ENCODE measurements at regions not wholly inside any gene's neighbourhood (a gene's known extent, or its start where the extent isn't known, plus 50 kb on each side); places are given as distances from the start of the nearest gene placed in this dataset.
A peak's percentile ranks its signal among the peaks of the same experiment; 100 is the strongest.

DNA sequence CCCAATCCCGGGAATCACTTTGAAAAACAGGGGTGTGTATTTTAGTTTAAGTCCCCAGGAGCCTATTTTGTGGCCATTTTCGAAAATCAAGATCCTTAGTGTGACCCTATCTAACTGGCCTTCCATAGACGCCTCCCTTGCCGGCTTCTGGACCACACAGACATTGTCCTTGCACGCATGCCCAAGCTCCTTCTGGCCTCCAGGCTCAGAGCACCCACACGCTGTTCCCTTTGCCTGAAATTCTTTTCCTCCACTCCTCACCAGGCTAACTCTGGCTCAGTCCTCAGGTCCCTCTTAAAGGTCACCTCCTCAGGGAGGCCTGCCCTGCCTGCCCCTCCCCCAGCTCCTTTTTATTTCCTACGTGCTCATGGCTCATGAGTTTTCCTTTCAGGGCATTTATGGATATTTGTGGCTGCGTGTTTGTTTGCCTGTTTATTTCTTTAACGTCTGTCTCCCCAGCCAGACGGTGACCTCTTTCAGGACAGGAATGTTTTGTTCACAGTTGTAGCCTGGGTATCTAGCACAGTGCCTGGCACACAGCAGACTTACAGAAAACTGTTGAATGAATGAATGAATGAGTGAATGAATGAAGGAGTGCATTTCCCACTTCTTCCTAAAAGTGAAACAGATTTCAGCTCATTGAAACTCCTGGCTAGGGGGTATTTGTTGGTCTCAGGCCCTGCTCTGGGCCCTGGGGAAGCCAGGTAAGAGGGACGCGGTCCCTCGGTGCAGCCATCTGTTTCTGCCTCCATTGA is 79.1 kb upstream of the IER5L start:
- Histone ChIP-seq H3K27me3 (ENCODE audit: control insufficient read depth in 3 of 3, insufficient read depth in 3 of 3, low read length in 3 of 3) (peaks cover 6 to 24% (median 20%) of the 10 kb centered on the region in 3 donors), H3K9me3 (ENCODE audit: control insufficient read depth in 3 of 3, low read length in 3 of 3) (no peaks in the 10 kb centered on the region), H3K36me3 (ENCODE audit: control insufficient read depth in 3 of 3, insufficient read depth in 3 of 3, low read length in 3 of 3) (no peaks in the 10 kb centered on the region), H3K9ac (ENCODE audit: low read depth in 1 of 3, low read length in 3 of 3) (no peak overlapping the region), H3K4me3 (ENCODE audit: low read length in 3 of 3) (no peak overlapping the region), H3K4me1 (ENCODE audit: control insufficient read depth in 3 of 3, insufficient read depth in 3 of 3, low read length in 3 of 3) (peaks cover 31 to 38% (median 33%) of the 10 kb centered on the region in 3 donors), H3K27ac (ENCODE audit: low read depth, low read length) (peak overlapping the region; percentile 1)

DNA sequence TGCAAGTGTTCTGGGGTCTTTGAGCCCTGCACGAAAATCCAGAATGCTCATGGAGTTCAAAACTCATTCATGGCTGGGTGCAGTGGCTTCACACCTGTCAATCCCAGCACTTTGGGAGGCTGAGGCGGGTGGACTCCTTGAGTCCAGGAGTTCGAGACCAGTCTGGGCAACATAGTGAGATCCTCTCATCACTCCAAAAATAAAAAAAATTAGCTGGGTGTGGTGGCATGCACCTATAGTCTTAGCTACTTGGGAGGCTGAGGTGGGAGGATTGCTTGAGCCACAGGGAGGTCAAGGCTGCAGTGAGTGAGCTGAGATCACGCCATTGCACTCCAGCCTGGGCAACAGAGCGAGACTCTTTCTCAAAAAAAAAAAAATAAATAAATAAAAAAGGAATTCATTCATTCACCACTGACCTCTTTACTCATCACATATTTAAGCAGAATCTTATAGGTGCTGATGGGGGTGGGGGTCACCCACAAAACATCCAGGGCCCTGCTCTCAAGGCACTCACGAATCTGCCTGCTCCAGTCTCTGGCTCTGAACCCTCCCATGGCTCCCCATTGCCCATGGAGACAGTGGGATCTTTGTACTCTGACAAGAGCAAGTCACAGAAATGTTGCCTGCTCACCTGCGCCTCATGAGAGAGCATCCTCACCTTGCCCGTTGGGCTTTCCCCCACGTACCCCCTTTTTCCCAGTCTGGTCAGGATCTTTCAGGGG is 76.7 kb upstream of the IER5L start:
- Histone ChIP-seq H3K27ac (ENCODE audit: low read depth, low read length) (peak overlapping the region; percentile 72), H3K4me1 (ENCODE audit: control insufficient read depth in 3 of 3, insufficient read depth in 3 of 3, low read length in 3 of 3) (peaks cover 31 to 38% (median 33%) of the 10 kb centered on the region in 3 donors), H3K9me3 (ENCODE audit: control insufficient read depth in 3 of 3, low read length in 3 of 3) (no peaks in the 10 kb centered on the region), H3K36me3 (ENCODE audit: control insufficient read depth in 3 of 3, insufficient read depth in 3 of 3, low read length in 3 of 3) (no peaks in the 10 kb centered on the region), H3K27me3 (ENCODE audit: control insufficient read depth in 3 of 3, insufficient read depth in 3 of 3, low read length in 3 of 3) (peaks cover 6 to 17% (median 13%) of the 10 kb centered on the region in 3 donors), H3K9ac (ENCODE audit: low read depth in 1 of 3, low read length in 3 of 3) (peak overlapping the region in 2 of 3 donors; percentile 21 to 82), H3K4me3 (ENCODE audit: low read length in 3 of 3) (peak overlapping the region in 2 of 3 donors; percentile 66 to 70)

DNA sequence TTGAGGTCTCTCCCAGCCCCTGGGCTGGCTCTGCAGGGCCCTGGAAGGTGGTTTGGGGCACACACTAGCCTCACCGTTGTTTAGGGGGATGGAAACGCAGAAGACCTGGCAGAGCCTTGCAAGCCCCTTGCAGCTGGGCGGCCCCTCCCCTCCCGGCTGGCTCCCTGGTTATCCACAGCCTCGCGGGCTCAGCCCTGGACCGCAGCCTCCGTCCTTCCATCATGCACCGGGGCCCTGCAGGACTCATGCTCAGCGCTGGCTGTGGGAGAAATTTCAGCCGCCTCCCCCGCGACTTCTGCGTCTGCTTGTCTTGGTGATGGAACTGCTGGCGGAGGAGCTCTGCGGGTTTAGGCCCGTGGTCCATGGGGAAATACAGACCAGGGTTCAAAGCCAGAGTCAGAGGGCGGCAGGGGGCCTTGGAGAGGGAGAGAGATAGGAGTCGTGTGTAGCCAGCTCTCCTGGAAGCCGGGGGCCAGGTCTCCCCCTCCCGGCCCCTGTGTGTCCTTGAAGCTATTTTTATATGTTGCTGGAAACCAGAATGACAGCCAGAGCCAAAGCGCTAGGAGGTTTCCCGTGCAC is 75.8 kb upstream of the IER5L start:
- peak overlapping the region; percentile 51 to 70 (median 66) for H3K4me3 ChIP-seq (ENCODE audit: low read length in 3 of 3)
- H3K4me1 ChIP-seq (ENCODE audit: control insufficient read depth in 3 of 3, insufficient read depth in 3 of 3, low read length in 3 of 3) = peaks cover 26 to 33% (median 28%) of the 10 kb centered on the region in 3 donors
- H3K9ac ChIP-seq (ENCODE audit: low read depth in 1 of 3, low read length in 3 of 3) = peak overlapping the region; percentile 40 to 82 (median 46)
- H3K27ac ChIP-seq (ENCODE audit: low read depth, low read length) = peak overlapping the region; percentile 72
- peaks cover 3 to 8% (median 5%) of the 10 kb centered on the region in 3 donors for H3K27me3 ChIP-seq (ENCODE audit: control insufficient read depth in 3 of 3, insufficient read depth in 3 of 3, low read length in 3 of 3)
- H3K9me3 ChIP-seq (ENCODE audit: control insufficient read depth in 3 of 3, low read length in 3 of 3) = no peaks in the 10 kb centered on the region
- H3K36me3 ChIP-seq (ENCODE audit: control insufficient read depth in 3 of 3, insufficient read depth in 3 of 3, low read length in 3 of 3) = no peaks in the 10 kb centered on the region

DNA sequence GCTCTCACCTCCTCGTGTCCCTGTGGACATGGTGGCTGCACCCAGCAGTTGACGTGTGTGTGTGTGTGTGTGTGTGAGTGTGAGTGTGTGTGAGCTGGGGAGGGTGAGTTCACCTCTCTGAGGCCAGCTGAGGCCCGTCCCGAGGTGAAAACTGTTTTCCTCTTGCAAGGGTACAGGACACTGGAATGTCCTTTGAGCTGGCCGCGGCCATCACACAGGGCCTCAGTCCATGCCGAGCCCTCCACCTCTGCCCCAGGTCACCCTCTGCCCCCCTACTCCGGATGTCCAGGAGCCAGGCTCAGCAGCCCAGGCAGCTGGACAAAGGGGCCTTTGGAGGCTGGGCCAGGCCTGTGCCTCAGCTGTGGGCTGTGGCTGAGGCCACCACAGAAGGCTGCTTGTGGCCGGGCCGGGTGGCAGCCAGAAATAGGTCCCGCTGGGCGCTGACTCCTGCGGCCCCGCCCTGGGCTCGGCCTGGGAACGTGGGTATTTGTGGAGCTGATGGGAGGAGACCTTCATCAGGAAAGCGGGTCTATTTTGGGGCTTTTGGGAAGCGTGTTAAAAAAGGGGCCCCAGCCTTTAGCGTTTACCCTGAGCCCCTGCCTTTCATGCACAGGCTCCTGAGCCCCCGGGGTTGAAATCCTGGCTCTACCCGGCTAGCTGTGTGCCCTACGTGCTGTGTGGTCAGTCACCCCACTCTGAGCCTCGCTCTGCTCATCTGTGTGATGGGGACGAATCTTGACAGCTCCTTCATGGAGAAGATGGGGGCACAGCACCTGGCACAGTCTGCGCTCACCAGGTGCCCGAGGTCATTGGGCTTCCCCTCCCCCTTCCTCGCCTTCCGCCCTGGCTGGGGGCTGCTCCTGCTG is 75.1 kb upstream of the IER5L start:
- Histone ChIP-seq H3K27me3 (ENCODE audit: control insufficient read depth in 3 of 3, insufficient read depth in 3 of 3, low read length in 3 of 3) (peaks cover 0 to 5% (median 0%) of the 10 kb centered on the region in 3 donors), H3K4me3 (ENCODE audit: low read length in 3 of 3) (peak overlapping the region; percentile 51 to 70 (median 66)), H3K4me1 (ENCODE audit: control insufficient read depth in 3 of 3, insufficient read depth in 3 of 3, low read length in 3 of 3) (peaks cover 22 to 29% (median 24%) of the 10 kb centered on the region in 3 donors), H3K36me3 (ENCODE audit: control insufficient read depth in 3 of 3, insufficient read depth in 3 of 3, low read length in 3 of 3) (no peaks in the 10 kb centered on the region), H3K9me3 (ENCODE audit: control insufficient read depth in 3 of 3, low read length in 3 of 3) (no peaks in the 10 kb centered on the region), H3K27ac (ENCODE audit: low read depth, low read length) (peak overlapping the region; percentile 72), H3K9ac (ENCODE audit: low read depth in 1 of 3, low read length in 3 of 3) (peak overlapping the region in 2 of 3 donors; percentile 46 to 82)

DNA sequence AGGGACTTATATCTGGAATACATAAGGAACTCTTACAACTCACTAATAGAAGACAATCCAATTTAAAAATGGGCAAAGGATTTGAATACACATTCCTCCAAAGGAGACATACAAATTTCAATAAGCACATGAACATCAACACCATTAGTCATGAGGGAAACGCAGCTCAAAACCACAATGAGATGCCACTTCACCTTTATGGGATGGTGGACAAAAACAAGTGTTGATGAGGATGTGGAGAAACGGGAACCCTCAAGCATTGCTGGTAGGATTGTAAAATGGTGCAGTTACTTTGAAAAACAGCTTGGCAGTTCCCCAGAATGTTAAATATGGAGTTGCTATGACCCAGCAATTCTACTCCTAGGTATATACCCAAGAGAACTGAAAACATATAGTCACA is 72.7 kb upstream of the IER5L start:
- Histone ChIP-seq H3K27me3 (ENCODE audit: control insufficient read depth in 3 of 3, insufficient read depth in 3 of 3, low read length in 3 of 3) (no peaks in the 10 kb centered on the region), H3K9me3 (ENCODE audit: control insufficient read depth in 3 of 3, low read length in 3 of 3) (no peaks in the 10 kb centered on the region), H3K36me3 (ENCODE audit: control insufficient read depth in 3 of 3, insufficient read depth in 3 of 3, low read length in 3 of 3) (no peaks in the 10 kb centered on the region), H3K4me3 (ENCODE audit: low read length in 3 of 3) (no peak overlapping the region), H3K4me1 (ENCODE audit: control insufficient read depth in 3 of 3, insufficient read depth in 3 of 3, low read length in 3 of 3) (peaks cover 18 to 24% (median 19%) of the 10 kb centered on the region in 3 donors), H3K27ac (ENCODE audit: low read depth, low read length) (no peak overlapping the region), H3K9ac (ENCODE audit: low read depth in 1 of 3, low read length in 3 of 3) (no peak overlapping the region)

DNA sequence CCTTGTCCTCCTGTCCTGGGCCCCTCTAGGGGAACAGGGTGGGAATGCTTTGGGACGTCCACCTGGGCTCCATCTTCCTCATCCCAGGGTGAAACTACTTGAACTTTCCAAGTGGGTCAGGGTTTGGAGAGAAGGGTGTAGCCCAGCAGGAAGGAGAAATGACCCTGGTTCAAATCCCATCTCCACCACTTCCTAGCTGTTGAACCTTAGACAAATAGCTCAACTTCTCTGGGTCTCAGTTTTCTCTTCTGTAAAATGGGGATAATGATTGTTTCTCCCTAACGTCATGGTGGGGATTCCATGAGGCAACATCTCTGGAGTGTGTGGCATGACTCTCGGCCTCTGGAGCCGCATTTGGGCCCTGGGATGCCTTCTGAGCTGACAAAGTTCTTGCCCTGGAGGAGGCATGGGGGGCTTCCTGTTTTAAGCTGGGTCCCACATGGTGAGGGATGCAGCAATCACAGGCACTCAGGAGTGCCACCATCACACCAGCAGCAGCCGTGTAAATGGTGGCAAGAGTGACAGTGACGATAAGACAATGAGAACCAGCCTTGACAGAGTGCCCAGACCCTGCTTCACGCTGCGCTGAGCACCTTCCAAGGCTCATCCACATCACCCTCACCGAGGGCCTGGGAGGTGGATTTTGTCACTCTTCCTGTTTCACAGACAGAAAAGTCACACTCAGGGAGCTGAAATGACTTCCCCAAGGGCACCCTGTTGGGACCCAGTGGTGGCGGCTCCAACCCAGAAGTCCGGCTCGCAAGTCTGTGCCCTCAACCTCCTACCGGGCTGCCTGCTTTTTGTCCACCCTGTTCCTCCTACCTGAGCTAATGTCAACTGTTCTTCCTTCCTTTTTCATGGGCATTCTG is 69.5 kb upstream of the IER5L start:
- Histone ChIP-seq H3K27ac (ENCODE audit: low read depth, low read length) (no peak overlapping the region), H3K9ac (ENCODE audit: low read depth in 1 of 3, low read length in 3 of 3) (no peak overlapping the region), H3K4me1 (ENCODE audit: control insufficient read depth in 3 of 3, insufficient read depth in 3 of 3, low read length in 3 of 3) (peaks cover 6 to 10% (median 9%) of the 10 kb centered on the region in 3 donors), H3K9me3 (ENCODE audit: control insufficient read depth in 3 of 3, low read length in 3 of 3) (no peaks in the 10 kb centered on the region), H3K4me3 (ENCODE audit: low read length in 3 of 3) (no peak overlapping the region), H3K36me3 (ENCODE audit: control insufficient read depth in 3 of 3, insufficient read depth in 3 of 3, low read length in 3 of 3) (no peaks in the 10 kb centered on the region), H3K27me3 (ENCODE audit: control insufficient read depth in 3 of 3, insufficient read depth in 3 of 3, low read length in 3 of 3) (no peaks in the 10 kb centered on the region)

- Histone ChIP-seq H3K27me3 (ENCODE audit: control insufficient read depth in 3 of 3, insufficient read depth in 3 of 3, low read length in 3 of 3) (no peaks in the 10 kb centered on the region), H3K27ac (ENCODE audit: low read depth, low read length) (no peak overlapping the region), H3K9me3 (ENCODE audit: control insufficient read depth in 3 of 3, low read length in 3 of 3) (no peaks in the 10 kb centered on the region), H3K9ac (ENCODE audit: low read depth in 1 of 3, low read length in 3 of 3) (no peak overlapping the region), H3K36me3 (ENCODE audit: control insufficient read depth in 3 of 3, insufficient read depth in 3 of 3, low read length in 3 of 3) (no peaks in the 10 kb centered on the region), H3K4me3 (ENCODE audit: low read length in 3 of 3) (no peak overlapping the region), H3K4me1 (ENCODE audit: control insufficient read depth in 3 of 3, insufficient read depth in 3 of 3, low read length in 3 of 3) (peaks cover 6 to 10% (median 9%) of the 10 kb centered on the region in 3 donors)
These were observed 67.2 kb upstream of the IER5L start for GRCh38 chr9:129245276-129245675.

GRCh38 chr9:129242971-129243561 is 65.0 kb upstream of the IER5L start:
- Histone ChIP-seq H3K4me1 (ENCODE audit: control insufficient read depth in 3 of 3, insufficient read depth in 3 of 3, low read length in 3 of 3) (peaks cover 6 to 10% (median 9%) of the 10 kb centered on the region in 3 donors), H3K27me3 (ENCODE audit: control insufficient read depth in 3 of 3, insufficient read depth in 3 of 3, low read length in 3 of 3) (no peaks in the 10 kb centered on the region), H3K27ac (ENCODE audit: low read depth, low read length) (peak overlapping the region; percentile 26), H3K36me3 (ENCODE audit: control insufficient read depth in 3 of 3, insufficient read depth in 3 of 3, low read length in 3 of 3) (no peaks in the 10 kb centered on the region), H3K9ac (ENCODE audit: low read depth in 1 of 3, low read length in 3 of 3) (peak overlapping the region in 2 of 3 donors; percentile 8 to 70), H3K9me3 (ENCODE audit: control insufficient read depth in 3 of 3, low read length in 3 of 3) (no peaks in the 10 kb centered on the region), H3K4me3 (ENCODE audit: low read length in 3 of 3) (peak overlapping the region in 1 of 3 donors; percentile 45)

Data from skeletal muscle tissue (tissue), 3 donors.